Ovary (tissue), 3 donors: ENCODE measurements at regions not wholly inside any gene's neighbourhood (a gene's known extent, or its start where the extent isn't known, plus 50 kb on each side); places are given as distances from the start of the nearest gene placed in this dataset.

Experiments used
- EP300 ChIP-seq: sonication (generic); formaldehyde crosslinking; IDR thresholded peaks from one replicate; pipeline ENCODE4 v1.6.1; 2017; ENCODE audit warnings: antibody characterized with exemption
- POLR2A ChIP-seq: fragments of 450-650 bp; IDR thresholded peaks from one replicate; pipeline ENCODE4 v1.6.1; 2017; ENCODE audit warnings: antibody characterized with exemption, mild to moderate bottlenecking, moderate library complexity
- TF ChIP-seq, protein P1 (sequence below), 3 donors: fragments of 450-650 bp in 2 of 3; fragments of 200-600 bp in 1 of 3; IDR thresholded peaks; one replicate each; pipeline versions ENCODE4 v1.5.1 to v1.8.0; 2016 to 2022; ENCODE audit warnings: antibody characterized with exemption in 3 of 3, mild to moderate bottlenecking in 1 of 3
- donor health status: DM: no; HTN: no; CAD: no.

- TF ChIP-seq, protein P1, sequence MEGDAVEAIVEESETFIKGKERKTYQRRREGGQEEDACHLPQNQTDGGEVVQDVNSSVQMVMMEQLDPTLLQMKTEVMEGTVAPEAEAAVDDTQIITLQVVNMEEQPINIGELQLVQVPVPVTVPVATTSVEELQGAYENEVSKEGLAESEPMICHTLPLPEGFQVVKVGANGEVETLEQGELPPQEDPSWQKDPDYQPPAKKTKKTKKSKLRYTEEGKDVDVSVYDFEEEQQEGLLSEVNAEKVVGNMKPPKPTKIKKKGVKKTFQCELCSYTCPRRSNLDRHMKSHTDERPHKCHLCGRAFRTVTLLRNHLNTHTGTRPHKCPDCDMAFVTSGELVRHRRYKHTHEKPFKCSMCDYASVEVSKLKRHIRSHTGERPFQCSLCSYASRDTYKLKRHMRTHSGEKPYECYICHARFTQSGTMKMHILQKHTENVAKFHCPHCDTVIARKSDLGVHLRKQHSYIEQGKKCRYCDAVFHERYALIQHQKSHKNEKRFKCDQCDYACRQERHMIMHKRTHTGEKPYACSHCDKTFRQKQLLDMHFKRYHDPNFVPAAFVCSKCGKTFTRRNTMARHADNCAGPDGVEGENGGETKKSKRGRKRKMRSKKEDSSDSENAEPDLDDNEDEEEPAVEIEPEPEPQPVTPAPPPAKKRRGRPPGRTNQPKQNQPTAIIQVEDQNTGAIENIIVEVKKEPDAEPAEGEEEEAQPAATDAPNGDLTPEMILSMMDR (IDR thresholded peaks at IDR 0.05): no peak
- TF ChIP-seq EP300: no peak
- no peak for TF ChIP-seq POLR2A
These were observed 297.2 kb upstream of the C2CD4B start for GRCh38 chr15:62462268-62462667.
